CD4-positive, alpha-beta T cell (primary cell): ENCODE measurements at regions not wholly inside any gene's neighbourhood (a gene's known extent, or its start where the extent isn't known, plus 50 kb on each side); places are given as distances from the start of the nearest gene placed in this dataset.

Experiments used
- ATAC-seq: fragments of 200-7000 bp; cut with Tn5 transposase; one replicate; pipeline ENCODE4 v1.10.0; 2022; ENCODE audit warnings: mild to moderate bottlenecking; ENCODE audit not compliant: poor library complexity
- CTCF ChIA-PET: fragments of 350-600 bp; sonication (Branson Sonifier 250); formaldehyde crosslinking; loops from one replicate; lab custom pipeline; 2021; ENCODE audit warnings: antibody characterized with exemption, inconsistent platforms; lab: Charles Lee
- POLR2A ChIA-PET: fragments of 350-600 bp; sonication (Branson Sonifier 250); formaldehyde crosslinking; loops from one replicate; lab custom pipeline; 2021; ENCODE audit warnings: antibody characterized with exemption, inconsistent platforms; lab: Charles Lee
- DNase-seq, 14 experiments: peaks; one replicate each; pipeline ENCODE4 v3.0.0-alpha.2; 2013 to 2020; ENCODE audit warnings: mixed read lengths in 2 of 14
- H3K27ac ChIP-seq, 2 donors: one replicate each; pipeline versions ENCODE4 v1.5.1 to v1.7.0; 2013; ENCODE audit warnings: low read length in 2 of 2, low read depth in 1 of 2, mild to moderate bottlenecking in 1 of 2
- H3K27me3 ChIP-seq, 2 experiments: 1 replicate in 1 of 2; 2 replicates in 1 of 2; pipeline versions ENCODE4 v1.6.1 to v1.7.0; 2013; ENCODE audit warnings: low read length in 2 of 2, control low read depth in 1 of 2, mild to moderate bottlenecking in 1 of 2, moderate library complexity in 1 of 2; ENCODE audit not compliant: insufficient read depth in 2 of 2, control insufficient read depth in 1 of 2
- H3K36me3 ChIP-seq: one replicate; pipeline ENCODE4 v1.6.1; 2013; ENCODE audit warnings: low read length, control low read depth; ENCODE audit not compliant: insufficient read depth
- H3K4me1 ChIP-seq: one replicate; pipeline ENCODE4 v1.6.1; 2013; ENCODE audit warnings: low read length, control low read depth; ENCODE audit not compliant: insufficient read depth
- H3K4me3 ChIP-seq: one replicate; pipeline ENCODE4 v1.5.1; 2013; ENCODE audit warnings: mild to moderate bottlenecking, low read length, moderate library complexity
- H3K9me3 ChIP-seq, 2 experiments: 1 replicate in 1 of 2; 2 replicates in 1 of 2; pipeline versions ENCODE4 v1.6.1 to v1.7.0; 2013; ENCODE audit warnings: low read length in 2 of 2, mild to moderate bottlenecking in 2 of 2, control low read depth in 1 of 2, moderate library complexity in 1 of 2; ENCODE audit not compliant: control insufficient read depth in 1 of 2, insufficient read depth in 1 of 2
- H3K27ac Mint-ChIP-seq: one replicate; pipeline ENCODE4 v1.8.0; 2020; ENCODE audit warnings: mixed read lengths
- H3K27me3 Mint-ChIP-seq: one replicate; pipeline ENCODE4 v1.8.0; 2021; ENCODE audit warnings: mixed read lengths
- H3K36me3 Mint-ChIP-seq: one replicate; pipeline ENCODE4 v1.8.0; 2021; ENCODE audit warnings: low read depth, mixed read lengths
- H3K4me1 Mint-ChIP-seq: one replicate; pipeline ENCODE4 v1.8.0; 2021; ENCODE audit warnings: low read depth, mixed read lengths
- H3K4me3 Mint-ChIP-seq: one replicate; pipeline ENCODE4 v1.8.0; 2020; ENCODE audit warnings: mild to moderate bottlenecking, mixed read lengths
- H3K9me3 Mint-ChIP-seq: one replicate; pipeline ENCODE4 v1.8.0; 2020; ENCODE audit warnings: mixed read lengths
- CTCF ChIP-seq: fragments of 200-600 bp; IDR thresholded peaks from one replicate; pipeline ENCODE4 v1.8.0; 2022; ENCODE audit warnings: antibody characterized with exemption, mild to moderate bottlenecking
- intact Hi-C, 2 experiments: fragments of 100-400 bp; cut with DNase I in 1 of 2; cut with micrococcal nuclease in 1 of 2; formaldehyde crosslinking; loops; one replicate each; pipeline versions ENCODE4 v1.15.1 to v1.9.0; 2023 to 2025; cut with DNase I, micrococcal nuclease

- H3K36me3 Mint-ChIP-seq: no peaks in the 10 kb centered on the region
- H3K27ac ChIP-seq: no peak overlapping the region
- intact Hi-C loops: no loop called here
- no peaks in the 10 kb centered on the region for H3K4me1 ChIP-seq
- ATAC-seq: no peak
- no peaks in the 10 kb centered on the region for H3K27me3 ChIP-seq
- no peak overlapping the region for H3K4me3 Mint-ChIP-seq
- H3K27ac Mint-ChIP-seq: no peak overlapping the region
- H3K36me3 ChIP-seq: no peaks in the 10 kb centered on the region
- no peak for DNase-seq
- no peaks in the 10 kb centered on the region for H3K4me1 Mint-ChIP-seq
- H3K9me3 Mint-ChIP-seq: no peaks in the 10 kb centered on the region
- CTCF ChIA-PET: no interaction called here
- H3K4me3 ChIP-seq: no peak overlapping the region
- no peak for TF ChIP-seq CTCF
- H3K27me3 Mint-ChIP-seq: no peaks in the 10 kb centered on the region
- no peaks in the 10 kb centered on the region for H3K9me3 ChIP-seq
- POLR2A ChIA-PET: no interaction called here
Measured at GRCh38 chr11:100546714-100547113, 140.4 kb upstream of the ARHGAP42 start.

- Histone ChIP-seq H3K4me3 (no peak overlapping the region), H3K27ac (no peak overlapping the region), H3K36me3 (no peaks in the 10 kb centered on the region), H3K4me1 (no peaks in the 10 kb centered on the region), H3K9me3 (peaks cover 0 to 3% of the 10 kb centered on the region in 2 experiments), H3K27me3 (no peaks in the 10 kb centered on the region)
- ATAC-seq (no peak), DNase-seq (no peak)
- ChIA-PET CTCF (no interaction called here), POLR2A (no interaction called here)
- intact Hi-C loops: no loop called here
- H3K4me1 Mint-ChIP-seq: no peaks in the 10 kb centered on the region
- no peak overlapping the region for H3K27ac Mint-ChIP-seq
- no peak overlapping the region for H3K4me3 Mint-ChIP-seq
- H3K27me3 Mint-ChIP-seq: no peaks in the 10 kb centered on the region
- TF ChIP-seq CTCF: no peak
- H3K9me3 Mint-ChIP-seq: peaks cover 2% of the 10 kb centered on the region
- H3K36me3 Mint-ChIP-seq: no peaks in the 10 kb centered on the region
Measured at GRCh38 chr11:100550298-100550697, 136.8 kb upstream of the ARHGAP42 start.

- ATAC-seq (no peak), DNase-seq (no peak)
- POLR2A ChIA-PET: no interaction called here
- Mint-ChIP-seq H3K4me3 (no peak overlapping the region), H3K27ac (no peak overlapping the region), H3K36me3 (no peaks in the 10 kb centered on the region), H3K4me1 (no peaks in the 10 kb centered on the region), H3K9me3 (peaks cover 2% of the 10 kb centered on the region), H3K27me3 (no peaks in the 10 kb centered on the region)
- no peak overlapping the region for H3K27ac ChIP-seq
- H3K4me1 ChIP-seq: no peaks in the 10 kb centered on the region
- H3K4me3 ChIP-seq: no peak overlapping the region
- no peaks in the 10 kb centered on the region for H3K27me3 ChIP-seq
- H3K36me3 ChIP-seq: no peaks in the 10 kb centered on the region
- CTCF ChIA-PET: no interaction called here
- peaks cover 0 to 3% of the 10 kb centered on the region in 2 experiments for H3K9me3 ChIP-seq
- intact Hi-C loops: no loop called here
- TF ChIP-seq CTCF: no peak
Measured at GRCh38 chr11:100550912-100551632, 136.0 kb upstream of the ARHGAP42 start.
